GM06990 (cell line): ENCODE measurements at regions not wholly inside any gene's neighbourhood (a gene's known extent, or its start where the extent isn't known, plus 50 kb on each side); places are given as distances from the start of the nearest gene placed in this dataset.

Experiments used
- DNase-seq: peaks from one replicate; pipeline ENCODE4 v3.0.0-alpha.2; 2011; ENCODE audit not compliant: insufficient read length; ENCODE audit errors: extremely low read depth
- H3K27me3 ChIP-seq: replicated peaks from 2 replicates; pipeline ENCODE4 v1.6.0; 2011; ENCODE audit warnings: low read length; ENCODE audit not compliant: control insufficient read depth, insufficient read depth
- H3K36me3 ChIP-seq: 2 replicates; pipeline ENCODE4 v1.5.1; 2011; ENCODE audit warnings: low read length; ENCODE audit not compliant: control insufficient read depth, insufficient read depth
- H3K4me3 ChIP-seq: replicated peaks from 2 replicates; pipeline ENCODE4 v1.5.1; 2011; ENCODE audit warnings: low read depth, mild to moderate bottlenecking, control low read depth, low read length
- TF ChIP-seq, protein P1 (sequence below): IDR thresholded peaks from 2 replicates; pipeline ENCODE4 v1.5.1; 2011; ENCODE audit warnings: low read length, control low read depth, mild to moderate bottlenecking, inconsistent platforms; ENCODE audit not compliant: insufficient read depth, poor library complexity, severe bottlenecking

DNA sequence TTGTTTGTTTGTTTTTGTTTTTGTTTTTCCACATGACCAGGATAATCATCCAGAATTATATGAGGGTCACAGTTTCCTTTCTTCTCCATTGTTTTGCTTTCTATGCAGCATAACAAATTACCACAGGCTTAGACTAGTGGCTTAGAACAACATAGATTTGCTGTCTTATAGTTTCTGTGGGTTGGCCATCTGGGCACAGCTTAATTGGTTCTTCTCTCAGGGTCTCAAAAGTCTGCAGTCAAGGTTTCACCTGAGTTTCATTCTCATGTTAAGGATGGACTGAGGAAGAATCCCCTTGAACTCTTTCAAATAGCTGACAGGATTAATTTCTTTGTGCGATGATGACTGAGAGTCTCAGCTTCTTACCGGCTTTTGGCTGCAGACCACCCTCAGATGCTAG is 559.8 kb downstream of the PRDM9 start:
- TF ChIP-seq, protein P1, sequence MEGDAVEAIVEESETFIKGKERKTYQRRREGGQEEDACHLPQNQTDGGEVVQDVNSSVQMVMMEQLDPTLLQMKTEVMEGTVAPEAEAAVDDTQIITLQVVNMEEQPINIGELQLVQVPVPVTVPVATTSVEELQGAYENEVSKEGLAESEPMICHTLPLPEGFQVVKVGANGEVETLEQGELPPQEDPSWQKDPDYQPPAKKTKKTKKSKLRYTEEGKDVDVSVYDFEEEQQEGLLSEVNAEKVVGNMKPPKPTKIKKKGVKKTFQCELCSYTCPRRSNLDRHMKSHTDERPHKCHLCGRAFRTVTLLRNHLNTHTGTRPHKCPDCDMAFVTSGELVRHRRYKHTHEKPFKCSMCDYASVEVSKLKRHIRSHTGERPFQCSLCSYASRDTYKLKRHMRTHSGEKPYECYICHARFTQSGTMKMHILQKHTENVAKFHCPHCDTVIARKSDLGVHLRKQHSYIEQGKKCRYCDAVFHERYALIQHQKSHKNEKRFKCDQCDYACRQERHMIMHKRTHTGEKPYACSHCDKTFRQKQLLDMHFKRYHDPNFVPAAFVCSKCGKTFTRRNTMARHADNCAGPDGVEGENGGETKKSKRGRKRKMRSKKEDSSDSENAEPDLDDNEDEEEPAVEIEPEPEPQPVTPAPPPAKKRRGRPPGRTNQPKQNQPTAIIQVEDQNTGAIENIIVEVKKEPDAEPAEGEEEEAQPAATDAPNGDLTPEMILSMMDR, result no peak
- Histone ChIP-seq H3K27me3 (no peaks in the 10 kb centered on the region), H3K36me3 (no peaks in the 10 kb centered on the region), H3K4me3 (no peak overlapping the region)
- no peak for DNase-seq

DNA sequence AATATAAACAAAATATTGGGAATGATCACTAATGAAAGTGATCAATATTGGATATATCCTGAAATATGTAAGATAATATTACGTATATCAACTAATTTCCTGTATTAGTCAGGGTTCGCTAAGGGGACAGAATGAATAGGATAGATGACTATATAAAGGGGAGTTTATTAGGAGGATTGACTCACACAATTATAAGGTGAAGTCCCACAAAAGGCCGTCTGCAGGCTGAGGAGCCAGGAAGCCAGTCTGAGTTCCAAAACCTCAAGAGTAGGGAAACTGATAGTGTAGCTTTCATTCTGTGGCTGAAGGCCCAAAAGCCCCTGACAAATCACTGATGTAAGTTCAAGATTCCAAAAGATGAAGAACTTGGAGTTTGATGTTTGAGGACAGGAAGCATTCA is 561.1 kb downstream of the PRDM9 start:
- TF ChIP-seq, protein P1, result no peak
- H3K27me3 ChIP-seq, result no peaks in the 10 kb centered on the region
- no peak for DNase-seq
- no peaks in the 10 kb centered on the region for H3K36me3 ChIP-seq
- no peak overlapping the region for H3K4me3 ChIP-seq

DNA sequence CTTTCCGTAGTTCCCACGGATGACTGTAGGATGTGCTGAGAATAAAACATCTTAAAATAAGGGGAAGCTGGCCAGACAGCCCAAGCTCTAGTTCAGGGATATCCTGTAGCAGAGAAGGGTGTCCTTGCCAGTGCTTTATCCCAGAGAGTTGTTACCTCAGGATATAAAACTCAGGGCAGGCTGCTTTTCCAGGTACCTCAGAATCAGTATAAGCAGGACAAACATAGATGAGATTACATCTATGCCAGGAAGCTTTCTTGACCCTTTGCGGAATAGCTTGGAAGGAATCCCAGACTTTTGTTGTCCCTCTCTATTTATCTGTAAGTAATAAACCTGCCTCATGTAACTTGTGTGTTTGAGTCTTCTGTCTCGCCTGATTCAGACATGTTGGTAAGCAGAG is 565.7 kb downstream of the PRDM9 start:
- TF ChIP-seq, protein P1, result no peak
- H3K36me3 ChIP-seq, result no peaks in the 10 kb centered on the region
- H3K27me3 ChIP-seq, result no peaks in the 10 kb centered on the region
- no peak for DNase-seq
- H3K4me3 ChIP-seq, result no peak overlapping the region

DNA sequence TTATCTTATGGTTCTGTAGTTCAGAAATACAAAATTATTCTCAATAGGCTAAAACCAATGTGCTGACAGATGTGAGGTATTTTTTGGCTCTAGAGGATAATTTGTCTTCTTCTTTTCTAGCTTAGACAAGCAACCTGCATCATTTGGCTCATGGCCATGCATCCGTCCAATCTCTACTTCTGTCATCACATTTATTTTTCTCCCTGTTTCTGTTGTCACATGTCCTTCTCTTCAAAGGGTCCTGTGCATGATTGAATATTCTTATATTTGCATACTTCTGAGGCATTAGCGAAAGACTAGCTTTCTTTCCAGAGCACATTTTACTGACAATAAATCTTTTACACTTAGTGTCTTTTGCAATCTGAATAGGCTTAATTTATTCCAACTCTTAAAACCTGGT is 564.7 kb downstream of the CDH10 start:
- Histone ChIP-seq H3K27me3 (no peaks in the 10 kb centered on the region), H3K4me3 (no peak overlapping the region), H3K36me3 (no peaks in the 10 kb centered on the region)
- DNase-seq, result no peak
- TF ChIP-seq, protein P1, result no peak

DNA sequence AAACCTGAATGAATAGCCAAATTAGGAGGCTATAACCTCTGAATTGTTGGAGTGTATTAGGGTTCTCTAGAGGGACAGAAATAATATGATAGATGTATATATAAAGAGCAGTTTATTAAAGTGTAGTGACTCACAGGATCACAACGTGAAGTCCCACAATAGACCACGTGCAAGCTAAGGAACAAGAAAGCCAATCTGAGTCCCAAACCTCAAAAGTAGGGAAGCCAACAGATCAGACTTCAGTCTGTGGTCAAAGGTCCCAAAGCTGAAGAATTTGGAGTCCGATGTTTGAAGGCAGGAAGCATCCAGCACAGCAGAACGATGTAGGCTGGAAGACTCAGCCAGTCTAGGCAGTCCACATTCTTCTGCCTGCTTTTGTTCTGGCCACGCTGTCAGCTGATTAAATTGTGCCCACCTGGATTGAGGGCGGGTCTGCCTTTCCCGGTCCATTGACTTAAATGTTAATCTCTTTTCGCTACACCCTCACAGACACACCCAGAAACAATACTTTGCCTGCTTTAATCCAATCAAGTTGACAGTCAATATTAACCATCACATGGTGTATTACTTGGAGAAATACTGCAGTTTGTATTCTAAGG is 550.6 kb downstream of the CDH10 start:
- no peak for DNase-seq
- no peak overlapping the region for H3K4me3 ChIP-seq
- TF ChIP-seq, protein P1, result no peak
- no peaks in the 10 kb centered on the region for H3K27me3 ChIP-seq
- H3K36me3 ChIP-seq, result no peaks in the 10 kb centered on the region

DNA sequence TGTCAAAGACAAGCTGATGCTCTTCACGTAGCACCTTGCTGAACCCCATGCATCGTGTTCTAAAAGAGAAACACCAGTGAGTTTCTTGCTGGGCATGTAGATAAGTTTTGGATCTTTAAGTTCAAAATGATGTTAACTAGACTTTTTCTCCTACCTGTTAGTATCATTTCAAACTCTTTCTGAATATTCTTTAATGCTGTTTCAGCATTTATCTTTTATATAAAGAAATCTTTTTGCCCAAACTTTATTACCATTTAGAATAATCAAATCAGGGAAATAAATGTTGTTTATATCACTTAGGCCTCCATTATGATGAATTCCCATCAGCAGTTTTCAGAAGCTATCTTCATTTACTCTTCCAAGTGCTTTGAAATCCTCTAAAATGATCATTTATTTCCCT is 542.8 kb downstream of the CDH10 start:
- no peak for DNase-seq
- Histone ChIP-seq H3K36me3 (no peaks in the 10 kb centered on the region), H3K27me3 (no peaks in the 10 kb centered on the region), H3K4me3 (no peak overlapping the region)
- TF ChIP-seq, protein P1, result no peak
